Effector memory CD4-positive, alpha-beta T cell (primary cell): ENCODE measurements at regions not wholly inside any gene's neighbourhood (a gene's known extent, or its start where the extent isn't known, plus 50 kb on each side); places are given as distances from the start of the nearest gene placed in this dataset.
"Not testable (repeated sequence)": the region's sequence is repeated elsewhere in the genome, so short reads cannot be mapped to it uniquely, and the experiment has no call there.

Source experiments
- DNase-seq, 3 donors: peaks; one replicate each; pipeline ENCODE4 v3.0.0-alpha.2; 2020
- H3K27ac ChIP-seq: 2 replicates; pipeline ENCODE4 v1.7.0; 2013; ENCODE audit warnings: mild to moderate bottlenecking, low read length, moderate library complexity; ENCODE audit not compliant: insufficient read depth, poor library complexity, severe bottlenecking
- H3K27me3 ChIP-seq: replicated peaks from 2 replicates; pipeline ENCODE4 v1.7.0; 2013; ENCODE audit warnings: mild to moderate bottlenecking, low read length; ENCODE audit not compliant: insufficient read depth, control insufficient read depth, poor library complexity, severe bottlenecking
- H3K36me3 ChIP-seq: 2 replicates; pipeline ENCODE4 v1.7.0; 2013; ENCODE audit warnings: mild to moderate bottlenecking, low read length, moderate library complexity; ENCODE audit not compliant: control insufficient read depth, insufficient read depth
- H3K4me1 ChIP-seq: 2 replicates; pipeline ENCODE4 v1.7.0; 2013; ENCODE audit warnings: low read length, mild to moderate bottlenecking; ENCODE audit not compliant: control insufficient read depth, insufficient read depth, poor library complexity, severe bottlenecking
- H3K4me3 ChIP-seq: 2 replicates; pipeline ENCODE4 v1.7.0; 2013; ENCODE audit warnings: low read length, low read depth, mild to moderate bottlenecking; ENCODE audit not compliant: insufficient read depth, poor library complexity, severe bottlenecking
- H3K9me3 ChIP-seq: 2 replicates; pipeline ENCODE4 v1.7.0; 2013; ENCODE audit warnings: mild to moderate bottlenecking, low read length, moderate library complexity; ENCODE audit not compliant: control insufficient read depth

DNA sequence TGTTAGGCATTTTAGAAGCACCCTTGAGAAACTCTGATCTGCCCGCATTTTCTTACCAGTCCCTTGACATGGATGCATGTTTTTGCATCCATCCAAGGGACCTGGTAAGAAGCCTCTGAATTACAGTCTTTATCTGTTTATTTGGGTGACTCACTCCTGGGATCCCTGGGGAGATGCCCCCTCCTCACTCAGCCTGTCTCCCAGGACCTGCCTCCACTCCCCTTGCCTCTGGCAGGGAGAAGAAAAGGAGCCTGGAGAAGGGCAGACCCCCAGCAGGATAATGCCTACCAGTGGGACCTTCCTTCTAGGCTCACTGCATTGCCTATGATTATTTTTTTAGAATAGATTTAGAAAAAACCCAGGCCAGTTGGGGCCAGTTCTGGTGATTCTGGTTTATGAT, 329.4 kb downstream of the PTTG2 start:
- no peak overlapping the region for H3K27ac ChIP-seq
- H3K9me3 ChIP-seq: no peaks in the 10 kb centered on the region
- no peaks in the 10 kb centered on the region for H3K4me1 ChIP-seq
- no peak overlapping the region for H3K4me3 ChIP-seq
- no peak for DNase-seq
- no peaks in the 10 kb centered on the region for H3K36me3 ChIP-seq
- H3K27me3 ChIP-seq: no peaks in the 10 kb centered on the region

DNA sequence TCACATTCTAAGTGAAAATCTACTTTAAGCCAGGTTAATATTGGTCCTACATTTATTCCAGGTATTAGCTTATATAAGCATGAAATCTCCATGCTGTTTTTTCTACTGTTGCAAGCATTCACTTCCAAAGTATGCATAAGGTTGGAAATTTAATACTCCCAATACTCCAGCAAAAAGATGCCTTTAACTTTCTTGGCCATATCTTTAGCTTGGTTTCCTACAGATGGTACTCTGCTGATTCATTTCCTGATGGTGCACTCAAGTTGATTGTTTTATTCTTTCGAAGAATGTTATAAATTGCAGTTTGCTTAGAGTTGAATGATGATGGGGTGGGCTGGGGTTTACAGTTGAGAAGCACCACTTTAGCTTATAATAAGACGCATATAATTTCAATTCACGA, 330.2 kb downstream of the PTTG2 start:
- DNase-seq: no peak
- no peaks in the 10 kb centered on the region for H3K9me3 ChIP-seq

DNA sequence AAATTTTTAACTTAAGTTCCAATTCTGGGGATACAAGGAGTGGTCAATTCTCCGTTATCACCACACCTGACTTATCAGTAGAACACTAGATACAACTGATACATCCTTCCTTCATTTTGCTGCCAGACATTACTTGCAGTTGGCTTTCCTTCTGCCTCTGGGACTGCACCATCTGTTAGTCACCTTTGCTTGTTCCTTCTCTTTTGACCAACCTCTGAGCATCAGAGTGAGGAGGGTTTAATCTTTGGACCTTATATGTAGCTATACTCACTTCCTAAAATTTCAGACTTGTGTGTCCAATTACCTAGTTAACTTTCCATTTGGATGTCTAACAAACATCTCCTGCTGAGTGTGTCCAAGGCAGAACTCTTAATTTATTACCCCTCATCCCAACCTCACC, 330.7 kb downstream of the PTTG2 start:
- Histone ChIP-seq H3K27me3 (no peaks in the 10 kb centered on the region), H3K4me3 (no peak overlapping the region), H3K27ac (no peak overlapping the region), H3K4me1 (no peaks in the 10 kb centered on the region), H3K9me3 (no peaks in the 10 kb centered on the region), H3K36me3 (no peaks in the 10 kb centered on the region)
- DNase-seq: no peak

More for the DNA sequence above, 330.2 kb downstream of the PTTG2 start:
- no peaks in the 10 kb centered on the region for H3K36me3 ChIP-seq
- H3K4me3 ChIP-seq: no peak overlapping the region
- H3K4me1 ChIP-seq: no peaks in the 10 kb centered on the region
- H3K27me3 ChIP-seq: no peaks in the 10 kb centered on the region
- no peak overlapping the region for H3K27ac ChIP-seq

DNA sequence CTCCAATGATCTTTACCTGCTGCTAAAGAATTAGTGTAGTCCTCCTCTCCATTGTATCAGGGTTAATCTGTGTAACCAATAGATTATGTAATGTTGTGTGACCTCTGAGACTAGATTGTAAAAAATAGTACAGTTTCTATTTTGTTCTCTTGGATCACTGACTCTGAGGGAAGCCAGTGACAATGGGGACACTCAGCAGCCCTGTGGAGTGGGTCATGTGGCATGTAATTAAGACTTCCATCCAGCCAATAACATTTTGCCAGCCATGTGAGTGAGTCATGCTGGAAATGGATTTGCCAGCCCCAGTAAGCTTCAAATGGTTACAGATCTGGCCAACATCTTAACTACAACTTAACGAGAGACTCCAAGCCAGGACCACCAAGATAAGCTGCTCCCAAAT, 332.3 kb downstream of the PTTG2 start:
- H3K36me3 ChIP-seq: no peaks in the 10 kb centered on the region
- H3K4me3 ChIP-seq: no peak overlapping the region
- H3K27ac ChIP-seq: no peak overlapping the region
- H3K27me3 ChIP-seq: no peaks in the 10 kb centered on the region
- no peak for DNase-seq
- no peaks in the 10 kb centered on the region for H3K4me1 ChIP-seq
- no peaks in the 10 kb centered on the region for H3K9me3 ChIP-seq

DNA sequence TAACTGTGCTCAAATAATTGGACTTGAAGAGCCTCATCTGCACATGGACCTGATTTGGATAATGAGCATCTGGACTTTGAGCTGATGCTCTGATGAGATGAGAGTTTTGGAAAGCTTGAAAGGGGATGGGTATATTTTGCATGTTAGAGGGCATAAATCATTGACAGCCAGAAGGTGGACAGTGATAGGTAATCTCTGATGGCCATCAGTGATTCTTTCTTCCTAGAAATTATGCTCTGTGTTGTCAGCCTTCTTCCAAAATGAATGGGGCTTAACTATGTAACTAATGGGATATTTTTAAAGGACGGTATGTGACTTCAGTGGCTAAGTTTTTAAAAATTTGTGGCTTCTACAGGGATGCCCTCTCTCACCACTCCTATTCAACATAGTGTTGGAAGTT, 334.0 kb downstream of the PTTG2 start:
- Histone ChIP-seq H3K9me3 (peaks cover 9% of the 10 kb centered on the region), H3K4me3 (no peak overlapping the region), H3K27ac (no peak overlapping the region), H3K4me1 (no peaks in the 10 kb centered on the region), H3K36me3 (no peaks in the 10 kb centered on the region), H3K27me3 (no peaks in the 10 kb centered on the region)
- DNase-seq: no peak

DNA sequence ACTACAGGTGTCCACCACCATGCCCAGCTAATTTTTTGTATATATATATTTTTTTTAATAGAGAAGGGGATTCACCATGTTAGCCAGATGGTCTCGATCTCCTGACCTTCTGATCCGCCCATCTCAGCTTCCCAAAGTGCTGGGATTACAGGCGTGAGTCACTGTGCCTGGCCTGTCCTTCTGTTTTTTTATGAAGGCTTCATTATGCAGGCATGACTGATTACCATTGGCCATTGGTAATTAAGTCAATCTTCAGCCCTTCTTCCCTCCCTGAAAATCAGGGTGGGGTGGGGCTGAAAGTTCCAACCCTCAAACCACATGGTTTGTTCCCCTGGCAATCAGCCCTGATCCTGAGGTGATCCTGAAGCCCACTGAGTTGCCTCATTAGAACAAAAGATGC, 336.9 kb downstream of the PTTG2 start:
- no peaks in the 10 kb centered on the region for H3K27me3 ChIP-seq
- no peaks in the 10 kb centered on the region for H3K36me3 ChIP-seq
- DNase-seq: no peak
- H3K27ac ChIP-seq: no peak overlapping the region
- H3K4me1 ChIP-seq: no peaks in the 10 kb centered on the region
- peaks cover 12% of the 10 kb centered on the region for H3K9me3 ChIP-seq
- H3K4me3 ChIP-seq: no peak overlapping the region

DNA sequence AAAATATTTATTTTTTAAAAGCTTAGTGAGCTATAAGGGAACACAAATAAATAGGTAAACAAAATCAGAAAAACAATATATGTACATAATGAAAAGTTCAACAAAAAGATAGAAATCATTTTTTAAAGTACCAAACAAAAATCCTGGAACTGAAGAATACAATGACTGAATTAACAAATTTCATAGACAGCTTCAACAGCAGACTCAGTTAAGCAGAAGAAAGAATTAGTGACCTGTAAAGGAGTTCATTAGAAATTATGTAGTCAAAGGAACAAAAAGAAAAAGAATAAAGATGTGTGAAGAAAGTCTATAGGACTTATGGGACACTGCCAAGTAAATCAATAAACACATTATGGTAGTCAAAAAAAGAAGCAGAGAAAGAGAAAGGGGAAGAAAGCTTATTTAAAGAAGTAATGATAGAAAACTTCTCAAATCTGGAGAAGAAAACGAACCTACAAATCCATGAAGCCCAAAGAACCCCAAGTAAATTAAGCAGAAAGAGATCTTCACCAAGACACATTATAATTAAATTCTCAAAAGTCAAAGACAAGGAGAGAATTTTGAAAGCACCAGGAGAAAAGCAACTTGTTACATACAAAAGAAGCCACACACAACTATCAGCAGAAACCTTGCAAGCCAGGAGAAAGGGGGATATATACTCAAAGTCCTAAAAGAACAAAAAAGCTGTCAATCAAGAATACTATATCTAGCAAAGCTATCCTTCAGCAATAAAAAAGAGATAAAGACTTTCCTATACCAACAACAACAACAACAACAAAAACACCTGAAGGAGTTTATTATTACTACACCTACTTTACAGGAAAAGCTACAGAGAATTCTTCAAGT, 338.9 kb downstream of the PTTG2 start:
- no peak for DNase-seq
- Histone ChIP-seq H3K36me3 (no peaks in the 10 kb centered on the region), H3K9me3 (peaks cover 12% of the 10 kb centered on the region)

DNA sequence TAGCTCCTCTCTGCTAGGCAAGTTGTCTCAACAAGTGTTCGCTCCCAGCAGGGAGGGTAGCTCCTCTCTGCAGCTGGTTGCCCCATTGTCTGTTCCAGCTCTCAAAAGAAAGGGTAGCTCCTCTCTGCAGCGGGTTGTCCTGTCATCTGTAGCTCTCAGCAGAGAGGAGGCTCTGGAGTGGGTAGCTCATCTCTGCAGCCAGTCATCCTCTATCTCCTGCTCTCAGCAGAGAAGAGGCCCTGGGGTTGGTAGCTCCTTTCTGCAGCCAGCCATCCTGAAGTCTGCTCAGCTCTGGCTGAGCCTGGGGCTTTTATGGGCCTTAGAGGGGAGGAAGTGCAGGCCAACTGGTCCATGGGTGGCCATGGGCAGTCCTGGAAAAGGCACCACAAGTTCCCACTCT, 342.7 kb downstream of the PTTG2 start:
- DNase-seq: no peak
- peaks cover 4% of the 10 kb centered on the region for H3K4me1 ChIP-seq
- no peaks in the 10 kb centered on the region for H3K27me3 ChIP-seq
- H3K36me3 ChIP-seq: no peaks in the 10 kb centered on the region
- no peak overlapping the region for H3K4me3 ChIP-seq
- peaks cover 12% of the 10 kb centered on the region for H3K9me3 ChIP-seq
- H3K27ac ChIP-seq: no peak overlapping the region

More for the DNA sequence above, 338.9 kb downstream of the PTTG2 start:
- Histone ChIP-seq H3K4me1 (no peaks in the 10 kb centered on the region), H3K27me3 (no peaks in the 10 kb centered on the region), H3K27ac (no peak overlapping the region), H3K4me3 (no peak overlapping the region)

DNA sequence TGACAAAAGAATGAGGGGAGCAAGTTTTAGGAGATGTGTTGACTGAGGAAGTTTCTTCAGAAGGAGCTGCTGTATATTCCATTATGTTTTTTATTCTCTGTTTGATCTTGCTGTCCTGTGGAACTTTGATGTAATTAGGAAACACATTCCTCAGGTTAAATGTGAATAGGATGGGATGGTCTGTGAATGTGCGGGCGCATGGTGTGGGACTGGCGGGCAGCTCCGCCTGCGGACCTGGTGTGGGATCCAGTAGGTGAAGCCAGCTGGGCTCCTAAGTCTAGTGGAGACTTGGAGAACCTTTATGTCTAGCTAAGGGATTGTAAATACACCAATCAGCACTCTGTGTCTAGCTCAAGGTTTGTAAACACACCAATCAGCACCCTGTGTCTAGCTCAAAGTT, 344.3 kb downstream of the PTTG2 start:
- H3K27ac ChIP-seq, H3K27me3 ChIP-seq, H3K4me1 ChIP-seq, H3K4me3 ChIP-seq, H3K9me3 ChIP-seq, H3K36me3 ChIP-seq, DNase-seq: not testable (repeated sequence)

DNA sequence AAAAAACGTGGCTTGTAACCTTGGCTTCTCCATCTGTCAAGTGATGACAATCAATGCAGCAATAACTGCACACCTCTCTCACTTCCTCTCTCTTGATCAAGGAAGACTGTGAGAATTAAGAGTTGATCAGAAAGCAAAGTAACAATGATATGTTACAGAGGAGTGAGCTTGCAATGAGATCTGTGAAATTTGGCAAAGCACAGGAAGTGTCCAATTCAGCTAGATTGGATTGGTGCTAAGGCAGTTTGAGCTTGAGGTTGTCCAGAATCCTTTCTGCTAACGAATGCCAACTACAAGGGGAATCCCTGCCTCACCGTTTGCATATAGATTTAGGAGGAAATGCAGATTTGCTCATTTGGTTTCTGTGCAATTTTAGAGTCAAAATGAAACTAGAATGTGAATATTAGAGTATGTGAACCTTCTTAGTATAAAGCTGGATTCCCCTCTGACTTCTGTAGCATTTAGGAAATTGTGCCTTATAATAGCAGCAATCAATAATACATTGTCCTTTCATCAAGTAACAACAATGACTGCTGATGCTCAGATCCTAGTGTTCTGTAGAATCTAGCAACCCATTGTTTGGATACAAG, 346.4 kb downstream of the PTTG2 start:
- no peaks in the 10 kb centered on the region for H3K9me3 ChIP-seq
- peaks cover 14% of the 10 kb centered on the region for H3K4me1 ChIP-seq
- H3K27ac ChIP-seq: no peak overlapping the region
- no peaks in the 10 kb centered on the region for H3K27me3 ChIP-seq
- peak overlapping the region; percentile 4 for H3K4me3 ChIP-seq
- no peak for DNase-seq
- H3K36me3 ChIP-seq: no peaks in the 10 kb centered on the region
